Ovary (tissue), 3 donors: ENCODE measurements at regions not wholly inside any gene's neighbourhood (a gene's known extent, or its start where the extent isn't known, plus 50 kb on each side); places are given as distances from the start of the nearest gene placed in this dataset.

Experiments used
- CTCF ChIP-seq, 3 donors: fragments of 450-650 bp in 2 of 3; fragments of 200-600 bp in 1 of 3; IDR thresholded peaks; one replicate each; pipeline versions ENCODE4 v1.5.1 to v1.8.0; 2016 to 2022; ENCODE audit warnings: antibody characterized with exemption in 3 of 3, mild to moderate bottlenecking in 1 of 3
- EP300 ChIP-seq: sonication (generic); formaldehyde crosslinking; IDR thresholded peaks from one replicate; pipeline ENCODE4 v1.6.1; 2017; ENCODE audit warnings: antibody characterized with exemption
- POLR2A ChIP-seq: fragments of 450-650 bp; IDR thresholded peaks from one replicate; pipeline ENCODE4 v1.6.1; 2017; ENCODE audit warnings: antibody characterized with exemption, mild to moderate bottlenecking, moderate library complexity
- donor health status: DM: no; HTN: no; CAD: no.

GRCh38 chr9:89658931-89659330 is 54.1 kb downstream of the GADD45G start:
- TF ChIP-seq CTCF (IDR thresholded peaks at IDR 0.05), result no peak
- no peak for TF ChIP-seq POLR2A
- no peak for TF ChIP-seq EP300
